ENCODE measurements at regions not wholly inside any gene's neighbourhood (a gene's known extent, or its start where the extent isn't known, plus 50 kb on each side); places are given as distances from the start of the nearest gene placed in this dataset.

GRCh38 chr16:85203462-85203813 is 91.2 kb upstream of the CIBAR2 start:
- peak overlapping the region; percentile 21 for H3K18ac ChIP-seq (ENCODE audit: insufficient read length, low read depth, low read length)
- no peaks in the 10 kb centered on the region for H3K23me2 ChIP-seq (ENCODE audit: insufficient read length, low read depth, low read length, poor library complexity, severe bottlenecking)
- H3T11ph ChIP-seq (ENCODE audit: low read length) = no peak overlapping the region
- no peak overlapping the region for H2BK20ac ChIP-seq (ENCODE audit: low read depth, low read length, poor library complexity, severe bottlenecking)
- Mint-ChIP-seq H3K9me3 (no peaks in the 10 kb centered on the region), H3K27me3 (ENCODE audit: low read depth) (no peaks in the 10 kb centered on the region), H3K27ac (peak overlapping the region in 1 of 3 experiments; percentile 84; a peak in 2 of 7 replicates), H3K36me3 (ENCODE audit: insufficient read depth in 1 of 3, low read depth in 3 of 3) (no peaks in the 10 kb centered on the region), H3K4me1 (peaks cover 30 to 46% of the 10 kb centered on the region in 2 experiments), H3K4me3 (no peak overlapping the region)
- H3K79me2 ChIP-seq (ENCODE audit: insufficient read depth, low read length) = no peaks in the 10 kb centered on the region
- H3K27me3 ChIP-seq (ENCODE audit: insufficient read depth, low read length) = no peaks in the 10 kb centered on the region
- H3K4me1 ChIP-seq (ENCODE audit: insufficient read depth, low read length) = no peaks in the 10 kb centered on the region
- no peak overlapping the region for H2BK5ac ChIP-seq (ENCODE audit: insufficient read length, low read length)
- no peak overlapping the region for H2BK12ac ChIP-seq (ENCODE audit: insufficient read length, low read depth, low read length)
- no peak overlapping the region for H3K9ac ChIP-seq (ENCODE audit: extremely low read depth, insufficient read length, low read length)
- H4K5ac ChIP-seq (ENCODE audit: insufficient read length, low read depth, low read length) = no peak overlapping the region
- peak overlapping the region; percentile 92 for H4K91ac ChIP-seq (ENCODE audit: insufficient read length, low read depth, low read length)
- no peak for DNase-seq
- no peak overlapping the region for H2BK120ac ChIP-seq (ENCODE audit: low read depth, low read length, poor library complexity, severe bottlenecking)
- TF ChIP-seq CTCF (conservative IDR thresholded peaks at IDR 0.05) = no peak
- no peak overlapping the region for H2AK5ac ChIP-seq (ENCODE audit: insufficient read length, low read length)
- no peak overlapping the region for H3K4ac ChIP-seq (ENCODE audit: low read depth, low read length)
- H2AFZ ChIP-seq (ENCODE audit: low read length) = no peak overlapping the region
- H2BK15ac ChIP-seq (ENCODE audit: low read depth, low read length) = no peak overlapping the region
- no peak overlapping the region for H3K56ac ChIP-seq (ENCODE audit: insufficient read length, low read depth, low read length)
- no peak overlapping the region for H4K8ac ChIP-seq (replicated peaks; ENCODE audit: insufficient read length, low read depth, low read length)
- H3K14ac ChIP-seq (ENCODE audit: insufficient read depth, low read length) = peak overlapping the region; percentile 37; the same call in 1 of the 2 replicates
- no peaks in the 10 kb centered on the region for H3K79me1 ChIP-seq (ENCODE audit: insufficient read depth, low read depth, low read length, poor library complexity, severe bottlenecking)
- no peak overlapping the region for H3K23ac ChIP-seq (ENCODE audit: insufficient read length, low read depth, low read length)
- no peak overlapping the region for H3K27ac ChIP-seq (ENCODE audit: insufficient read length, low read depth, low read length)
- H3K4me2 ChIP-seq (ENCODE audit: insufficient read depth, insufficient read length, low read length) = no peak overlapping the region
- H3K9me3 ChIP-seq (ENCODE audit: control insufficient read depth, low read depth, low read length) = no peaks in the 10 kb centered on the region
- no CpG with 5 or more reads among the region's 5 CpGs for WGBS (ENCODE audit: extremely low coverage, insufficient read length, low lambda C conversion rate)
- H4K20me1 ChIP-seq (ENCODE audit: control insufficient read depth, insufficient read depth, insufficient read length) = no peaks in the 10 kb centered on the region

All from H9 (cell line).